Rectal smooth muscle tissue (tissue), 1 donor: ENCODE measurements at regions not wholly inside any gene's neighbourhood (a gene's known extent, or its start where the extent isn't known, plus 50 kb on each side); places are given as distances from the start of the nearest gene placed in this dataset.
"Not testable (repeated sequence)": the region's sequence is repeated elsewhere in the genome, so short reads cannot be mapped to it uniquely, and the experiment has no call there.

Source experiments
- H3K27ac ChIP-seq: one replicate; pipeline ENCODE4 v1.7.0; 2013; ENCODE audit warnings: low read depth, low read length, inconsistent platforms
- H3K27me3 ChIP-seq: one replicate; pipeline ENCODE4 v1.7.0; 2013; ENCODE audit warnings: low read length; ENCODE audit not compliant: control insufficient read depth, insufficient read depth
- H3K36me3 ChIP-seq: one replicate; pipeline ENCODE4 v1.7.0; 2013; ENCODE audit warnings: low read length; ENCODE audit not compliant: control insufficient read depth, insufficient read depth
- H3K4me1 ChIP-seq: one replicate; pipeline ENCODE4 v1.7.0; 2013; ENCODE audit warnings: low read length; ENCODE audit not compliant: control insufficient read depth, insufficient read depth
- H3K4me3 ChIP-seq: one replicate; pipeline ENCODE4 v1.7.0; 2013; ENCODE audit warnings: low read length
- H3K9ac ChIP-seq: one replicate; pipeline ENCODE4 v1.7.0; 2013; ENCODE audit warnings: low read length

DNA sequence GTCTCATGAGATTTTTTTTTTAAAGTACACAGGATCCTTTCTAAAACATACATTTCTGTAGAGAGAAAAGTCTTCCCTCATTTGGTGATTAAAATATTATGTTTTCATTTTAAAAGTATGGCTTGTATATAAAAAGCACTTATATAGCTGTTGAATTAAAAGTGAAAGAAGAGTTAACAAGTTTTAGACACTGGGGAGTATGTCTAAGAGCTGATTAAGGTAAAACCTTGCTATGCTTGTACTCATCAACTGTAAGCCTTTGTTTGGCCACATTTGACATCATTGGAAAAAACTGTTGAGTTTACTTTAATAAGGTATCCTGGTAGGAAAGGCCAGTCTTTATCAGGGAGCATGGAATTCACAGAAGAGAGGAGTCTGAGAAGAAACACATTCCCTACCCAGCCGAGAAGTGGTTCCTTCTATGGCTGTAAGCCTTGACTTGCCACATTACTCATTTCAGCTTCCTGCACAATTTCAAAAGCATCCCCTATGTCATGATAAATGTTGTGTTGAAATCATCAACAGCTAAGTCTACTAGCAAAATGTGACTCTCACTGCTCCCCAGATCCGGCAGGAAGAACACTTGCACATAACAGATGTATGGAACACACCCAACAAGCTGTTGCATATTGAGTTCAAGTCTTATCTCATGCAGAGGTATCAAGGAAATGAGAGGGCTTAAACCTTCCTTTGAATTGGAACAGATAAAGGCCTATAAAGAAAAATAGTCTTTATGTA is 171.8 kb upstream of the CDK1 start:
- Histone ChIP-seq H3K27me3 (no peaks in the 10 kb centered on the region), H3K36me3 (no peaks in the 10 kb centered on the region), H3K27ac (no peak overlapping the region), H3K4me3 (no peak overlapping the region), H3K4me1 (peaks cover 2% of the 10 kb centered on the region), H3K9ac (no peak overlapping the region)

DNA sequence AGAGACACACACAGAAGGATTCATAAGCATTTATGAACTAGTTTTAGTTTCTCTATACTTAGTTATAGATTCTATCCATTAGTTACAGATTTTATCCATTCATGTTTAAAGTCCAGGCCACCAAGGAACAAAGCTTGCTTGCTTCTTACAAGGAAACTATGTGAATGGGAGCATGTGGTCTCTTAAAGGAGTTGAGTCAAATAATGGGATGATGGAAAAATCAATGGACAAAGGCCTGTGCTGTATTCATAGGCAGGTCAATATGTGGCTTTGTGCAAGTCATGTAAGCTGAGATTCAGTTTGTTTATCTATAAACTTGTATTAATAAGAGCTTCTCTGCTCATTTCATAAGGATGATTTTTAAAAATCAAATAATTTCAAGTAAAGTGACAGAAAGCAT is 172.8 kb upstream of the CDK1 start:
- Histone ChIP-seq H3K36me3 (no peaks in the 10 kb centered on the region), H3K4me1 (peaks cover 2% of the 10 kb centered on the region), H3K27ac (no peak overlapping the region), H3K27me3 (no peaks in the 10 kb centered on the region), H3K9ac (no peak overlapping the region), H3K4me3 (no peak overlapping the region)

DNA sequence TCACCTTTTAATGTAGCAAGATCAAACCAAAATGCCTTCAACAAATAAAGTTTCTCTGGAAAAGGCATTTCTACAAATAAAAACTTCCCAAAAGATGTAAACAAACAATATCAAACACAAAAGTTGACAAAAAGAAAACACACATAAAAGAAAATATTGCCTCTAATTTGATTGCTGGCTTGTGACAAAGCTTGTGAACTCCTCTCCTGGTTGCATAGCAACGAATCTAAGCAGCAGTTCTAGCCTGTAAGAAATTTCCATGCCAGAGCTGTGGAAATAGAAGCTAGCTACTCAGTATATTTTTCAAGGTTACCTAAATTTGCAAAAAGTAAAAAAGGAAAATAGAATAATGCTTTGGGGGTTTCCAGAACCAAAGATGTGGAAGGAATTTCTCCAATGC is 173.9 kb upstream of the CDK1 start:
- Histone ChIP-seq H3K27ac (no peak overlapping the region), H3K9ac (no peak overlapping the region), H3K4me1 (peaks cover 2% of the 10 kb centered on the region), H3K27me3 (no peaks in the 10 kb centered on the region), H3K36me3 (no peaks in the 10 kb centered on the region), H3K4me3 (no peak overlapping the region)

DNA sequence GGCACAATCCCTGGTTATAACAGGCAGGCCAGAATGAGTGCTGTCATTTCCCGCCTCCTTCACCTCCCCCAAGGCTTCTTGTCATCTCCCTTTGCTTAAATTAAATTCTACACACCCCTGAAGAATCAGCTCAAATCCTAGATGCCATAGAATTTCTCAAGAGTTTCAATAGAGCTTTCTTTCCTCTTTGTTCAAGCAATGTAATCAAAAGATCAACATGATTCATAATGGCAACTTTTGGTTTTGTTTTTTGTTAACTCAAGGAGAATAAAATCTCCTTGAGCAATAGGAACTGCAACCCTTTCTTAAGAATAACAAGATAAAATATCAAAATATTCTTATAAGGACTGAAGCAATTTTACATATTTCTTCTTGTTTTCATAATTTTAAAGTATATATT is 180.8 kb upstream of the CDK1 start:
- Histone ChIP-seq H3K36me3 (no peaks in the 10 kb centered on the region), H3K4me1 (no peaks in the 10 kb centered on the region), H3K9ac (no peak overlapping the region), H3K27ac (no peak overlapping the region), H3K4me3 (no peak overlapping the region), H3K27me3 (no peaks in the 10 kb centered on the region)

DNA sequence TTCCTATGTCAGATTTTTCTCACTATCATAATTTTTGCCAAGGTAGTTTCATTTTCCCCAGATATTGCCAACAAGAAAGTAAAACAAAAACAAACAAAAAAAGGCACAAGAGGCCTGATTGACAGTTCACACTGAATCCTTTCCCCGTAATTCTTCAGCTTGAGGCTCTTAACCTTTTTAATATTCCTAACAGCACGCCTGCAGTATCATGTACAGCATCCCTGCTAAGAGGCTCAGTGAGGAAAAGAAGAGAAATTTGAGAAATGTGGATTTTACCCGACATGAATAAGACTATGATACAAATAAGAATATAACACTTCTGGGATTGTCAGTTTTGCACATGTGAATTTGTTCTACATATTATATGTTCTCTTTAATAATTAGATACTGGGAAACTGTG is 182.4 kb upstream of the CDK1 start:
- Histone ChIP-seq H3K9ac (no peak overlapping the region), H3K27me3 (no peaks in the 10 kb centered on the region), H3K36me3 (no peaks in the 10 kb centered on the region), H3K4me1 (no peaks in the 10 kb centered on the region), H3K27ac (no peak overlapping the region), H3K4me3 (no peak overlapping the region)

DNA sequence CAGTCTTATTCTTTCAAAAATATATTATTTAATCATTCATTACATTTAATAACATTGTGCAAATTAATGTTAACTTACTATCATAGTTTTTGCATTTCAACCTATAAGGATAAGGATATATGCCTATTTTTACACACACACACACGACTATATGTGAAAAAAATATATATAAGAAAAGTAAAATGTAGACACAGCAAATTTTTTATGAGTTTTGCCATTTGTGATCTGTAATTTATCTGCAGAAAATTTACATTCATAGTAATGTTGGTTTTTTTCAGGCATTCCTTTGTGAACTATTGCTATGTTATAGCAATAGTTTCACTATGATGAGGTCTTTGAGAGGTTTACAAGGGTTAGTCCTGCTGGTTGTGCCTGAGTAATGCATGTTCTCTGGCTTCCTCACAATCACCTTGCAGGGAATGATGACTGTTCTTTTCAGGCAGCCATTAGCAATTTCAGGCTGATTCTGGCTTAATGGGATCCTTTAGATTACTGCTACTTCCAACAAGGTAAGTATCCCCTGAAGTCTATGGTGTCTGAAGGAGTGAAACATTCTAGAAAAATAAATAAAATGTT is 183.7 kb upstream of the CDK1 start:
- Histone ChIP-seq H3K27me3 (no peaks in the 10 kb centered on the region), H3K36me3 (no peaks in the 10 kb centered on the region), H3K4me3 (no peak overlapping the region), H3K9ac (no peak overlapping the region), H3K4me1 (no peaks in the 10 kb centered on the region), H3K27ac (no peak overlapping the region)

DNA sequence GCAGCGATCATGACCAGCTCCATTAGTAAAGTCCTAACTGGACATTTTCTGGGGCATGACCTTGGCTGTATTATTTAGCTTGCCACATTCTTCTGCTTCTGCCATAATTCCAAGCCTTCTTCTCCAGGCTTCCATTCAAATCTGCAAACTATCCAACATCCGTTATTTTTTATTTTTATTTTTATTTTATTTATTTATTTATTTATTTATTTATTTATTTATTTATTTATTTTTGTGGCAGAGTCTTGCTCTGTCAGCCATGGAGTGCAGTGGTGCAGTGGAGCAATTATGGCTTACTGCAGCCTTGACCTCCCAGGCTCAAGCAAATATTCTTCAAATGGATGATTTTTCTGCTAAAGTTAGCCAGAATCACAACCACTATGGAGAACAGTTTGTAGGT is 187.2 kb upstream of the CDK1 start:
- Histone ChIP-seq H3K27me3 (no peaks in the 10 kb centered on the region), H3K4me3 (no peak overlapping the region), H3K9ac (no peak overlapping the region), H3K4me1 (no peaks in the 10 kb centered on the region), H3K36me3 (no peaks in the 10 kb centered on the region), H3K27ac (no peak overlapping the region)

DNA sequence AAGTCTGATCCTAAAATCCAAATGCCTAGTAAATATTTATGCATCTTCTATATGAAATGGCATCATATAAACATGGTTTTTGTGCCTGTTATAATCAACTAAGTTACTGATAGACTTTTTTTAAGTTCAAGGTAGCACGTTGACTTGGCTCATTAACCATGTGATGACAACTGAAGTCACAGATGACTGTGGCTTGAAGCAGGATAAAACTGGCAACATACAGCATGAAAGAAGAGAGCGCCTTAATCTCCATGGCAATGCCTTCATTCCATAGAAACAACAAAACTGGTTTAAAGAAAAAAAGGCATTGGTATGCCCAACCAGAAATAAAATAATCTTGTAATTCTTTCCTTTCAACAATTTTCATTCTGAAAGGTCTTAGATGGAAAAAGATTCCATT is 188.9 kb upstream of the CDK1 start:
- H3K4me1 ChIP-seq = no peaks in the 10 kb centered on the region
- H3K27ac ChIP-seq = no peak overlapping the region
- H3K36me3 ChIP-seq = no peaks in the 10 kb centered on the region
- no peak overlapping the region for H3K4me3 ChIP-seq
- H3K9ac ChIP-seq = no peak overlapping the region
- H3K27me3 ChIP-seq = no peaks in the 10 kb centered on the region

DNA sequence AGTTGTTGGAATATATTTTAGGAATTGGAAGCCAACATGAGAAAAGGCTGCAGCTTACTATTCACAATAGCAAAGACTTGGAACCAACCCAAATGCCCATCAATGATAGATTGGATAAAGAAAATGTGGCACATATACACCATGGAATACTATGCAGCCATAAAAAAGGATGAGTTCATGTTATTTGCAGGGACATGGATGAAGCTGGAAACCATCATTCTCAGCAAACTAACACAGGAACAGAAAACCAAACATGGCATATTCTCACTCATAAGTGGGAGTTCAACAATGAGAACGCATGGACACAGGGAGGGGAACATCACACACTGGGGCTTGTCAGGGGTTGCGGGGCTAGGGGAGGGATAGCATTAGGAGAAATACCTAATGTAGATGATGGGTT is 192.1 kb upstream of the ANK3 start:
- H3K36me3 ChIP-seq, H3K27ac ChIP-seq, H3K4me1 ChIP-seq, H3K27me3 ChIP-seq, H3K9ac ChIP-seq, H3K4me3 ChIP-seq: not testable (repeated sequence)

DNA sequence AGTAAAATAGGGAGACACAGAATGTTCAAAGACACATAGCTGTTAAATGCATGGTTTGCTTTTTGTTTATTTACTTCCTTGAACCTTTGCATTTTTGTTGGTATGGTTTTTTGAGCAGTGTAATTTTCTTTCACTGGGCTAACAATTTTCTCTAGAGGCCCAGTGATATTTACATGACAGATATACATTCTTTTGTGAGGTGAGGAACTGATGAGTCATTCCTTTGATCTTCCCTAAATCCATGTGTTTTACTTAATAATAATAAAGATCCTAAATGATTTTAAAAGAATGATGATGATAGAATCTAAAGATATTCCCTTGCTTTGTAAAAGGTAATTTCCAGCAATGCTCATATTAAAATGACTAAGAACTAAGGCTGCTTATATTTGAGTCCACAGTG is 188.5 kb upstream of the ANK3 start:
- H3K27ac ChIP-seq = no peak overlapping the region
- H3K27me3 ChIP-seq = no peaks in the 10 kb centered on the region
- no peaks in the 10 kb centered on the region for H3K36me3 ChIP-seq
- peaks cover 9% of the 10 kb centered on the region for H3K4me1 ChIP-seq
- no peak overlapping the region for H3K9ac ChIP-seq
- no peak overlapping the region for H3K4me3 ChIP-seq

DNA sequence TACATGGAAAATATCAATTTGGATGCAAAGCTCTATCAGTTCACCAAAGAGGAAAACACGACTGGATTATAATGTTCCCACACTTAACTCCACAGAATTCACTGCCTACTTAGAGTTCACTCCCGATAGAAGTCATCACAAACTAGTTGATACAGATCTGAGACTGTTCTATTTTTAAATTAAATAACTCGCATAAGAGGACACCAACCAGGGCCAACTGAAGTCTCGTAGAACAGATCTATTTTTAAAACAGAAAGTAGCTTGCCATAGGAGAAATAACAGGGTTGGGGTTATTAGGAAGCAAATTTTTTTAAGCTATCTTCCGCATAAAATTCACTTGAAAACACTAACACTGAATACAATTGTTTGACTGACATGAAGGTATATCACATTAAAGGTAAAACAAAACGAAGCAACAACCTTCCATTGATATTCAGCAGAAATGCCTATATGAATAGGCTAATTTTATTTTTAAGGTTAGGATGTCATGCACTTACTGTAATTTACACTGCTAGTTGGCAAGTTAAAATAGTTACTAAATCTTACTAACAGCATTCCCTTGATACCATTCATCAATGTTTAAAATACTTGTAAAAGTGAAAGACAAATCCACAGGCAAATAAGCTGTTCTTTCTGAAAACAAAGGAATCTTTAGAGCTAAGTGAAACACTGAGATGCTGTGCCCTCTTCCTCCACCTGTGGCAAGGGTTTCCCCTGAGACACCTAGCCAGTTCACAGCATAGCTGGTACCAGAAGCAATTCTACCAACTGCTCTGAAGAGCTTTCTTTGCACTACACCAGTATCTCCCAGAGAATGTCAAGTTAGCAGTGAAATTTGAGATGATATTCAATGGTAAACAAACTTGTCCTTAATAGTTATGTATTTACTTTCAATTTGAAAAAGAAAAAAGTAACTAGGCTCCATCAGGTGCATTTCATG is 186.7 kb upstream of the ANK3 start:
- H3K36me3 ChIP-seq = no peaks in the 10 kb centered on the region
- no peak overlapping the region for H3K27ac ChIP-seq
- no peak overlapping the region for H3K9ac ChIP-seq
- H3K4me1 ChIP-seq = peaks cover 9% of the 10 kb centered on the region
- no peaks in the 10 kb centered on the region for H3K27me3 ChIP-seq
- H3K4me3 ChIP-seq = no peak overlapping the region

DNA sequence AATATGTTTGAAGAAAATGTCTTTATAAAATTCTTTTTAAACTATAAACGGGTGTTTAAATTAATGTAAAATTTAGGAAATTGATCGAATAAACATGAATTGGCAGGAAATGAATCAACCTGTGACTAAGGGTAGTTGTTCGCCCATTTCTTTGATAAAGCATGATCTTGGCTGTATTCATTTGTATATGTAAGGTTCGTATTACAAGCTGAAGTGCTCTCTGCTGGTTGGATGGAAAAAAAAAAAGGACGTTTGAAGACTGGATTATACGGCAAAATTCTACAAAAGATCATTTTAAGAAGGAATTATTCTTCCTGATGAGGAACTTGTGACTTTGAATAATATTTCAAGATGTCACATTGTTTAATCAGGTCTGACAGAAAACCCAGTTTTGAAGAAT is 185.4 kb upstream of the ANK3 start:
- H3K27ac ChIP-seq = no peak overlapping the region
- peaks cover 9% of the 10 kb centered on the region for H3K4me1 ChIP-seq
- no peaks in the 10 kb centered on the region for H3K36me3 ChIP-seq
- no peak overlapping the region for H3K9ac ChIP-seq
- H3K4me3 ChIP-seq = no peak overlapping the region
- H3K27me3 ChIP-seq = no peaks in the 10 kb centered on the region
